Panc1 (cell line): ENCODE measurements at regions not wholly inside any gene's neighbourhood (a gene's known extent, or its start where the extent isn't known, plus 50 kb on each side); places are given as distances from the start of the nearest gene placed in this dataset.

Experiments
- ATAC-seq: fragments of 200-7000 bp; cut with Tn5 transposase; 2 replicates; pipeline ENCODE4 v1.9.1; 2020; ENCODE audit warnings: mild to moderate bottlenecking, moderate library complexity
- BruUV-seq: library from RNA; stranded (reverse); fragments of 400-500 nt; replicated peaks from 2 replicates; lab custom pipeline; 2021; lab: Mats Ljungman, UMichigan
- CTCF ChIA-PET: fragments of 300-600 bp; sonication (Branson Sonifier 250); formaldehyde crosslinking; loops from one replicate; lab custom pipeline; 2022; ENCODE audit warnings: antibody characterized with exemption; lab: Charles Lee
- POLR2A ChIA-PET: fragments of 300-600 bp; sonication (Branson Sonifier 250); formaldehyde crosslinking; loops from one replicate; lab custom pipeline; 2022; ENCODE audit warnings: antibody characterized with exemption; lab: Charles Lee
- DNase-seq: peaks from one replicate; pipeline ENCODE4 v3.0.0-alpha.2; 2010; ENCODE audit warnings: low read depth, low spot score
- H3K27ac ChIP-seq: 2 replicates; pipeline ENCODE4 v1.5.1; 2011; ENCODE audit warnings: mild to moderate bottlenecking, low read length, inconsistent platforms
- H3K27me3 ChIP-seq: fragments of 200-500 bp; sonication (Bioruptor generic); 2 replicates; pipeline ENCODE4 v1.6.0; 2014; ENCODE audit warnings: low read length, inconsistent platforms; ENCODE audit not compliant: control insufficient read depth, insufficient read depth
- H3K36me3 ChIP-seq: fragments of 200-500 bp; sonication (Bioruptor generic); 2 replicates; pipeline ENCODE4 v1.5.1; 2014; ENCODE audit warnings: inconsistent platforms, mild to moderate bottlenecking, low read length, moderate library complexity; ENCODE audit not compliant: control insufficient read depth, insufficient read depth
- H3K4me1 ChIP-seq: 2 replicates; pipeline ENCODE4 v1.5.1; 2011; ENCODE audit warnings: inconsistent platforms, mild to moderate bottlenecking, low read length, moderate library complexity; ENCODE audit not compliant: control insufficient read depth, insufficient read depth
- H3K4me3 ChIP-seq, 2 experiments: 2 replicates each; pipeline ENCODE4 v1.5.1; 2011 to 2012; ENCODE audit warnings: low read depth in 2 of 2, low read length in 2 of 2, mild to moderate bottlenecking in 2 of 2, inconsistent platforms in 1 of 2, moderate library complexity in 1 of 2
- H3K9me3 ChIP-seq: fragments of 200-500 bp; sonication (Bioruptor generic); 2 replicates; pipeline ENCODE4 v1.5.1; 2014; ENCODE audit warnings: low read depth, mild to moderate bottlenecking, inconsistent platforms, low read length, moderate library complexity; ENCODE audit not compliant: control insufficient read depth, insufficient read depth
- POLR2AphosphoS5 ChIP-seq: IDR thresholded peaks from 2 replicates; pipeline ENCODE4 v1.6.1; 2012; ENCODE audit warnings: mild to moderate bottlenecking, low read depth, low read length, moderate library complexity
- SIN3A ChIP-seq: IDR thresholded peaks from 2 replicates; pipeline ENCODE4 v1.6.1; 2012; ENCODE audit warnings: low read depth, mild to moderate bottlenecking, low read length, moderate library complexity, borderline replicate concordance; ENCODE audit not compliant: insufficient read depth
- TCF7L2 ChIP-seq: IDR thresholded peaks from 2 replicates; pipeline ENCODE4 v1.6.1; 2011; ENCODE audit warnings: mild to moderate bottlenecking, low read depth, low read length, inconsistent platforms
- in situ Hi-C: cut with HindIII; loops from 2 replicates; pipeline ENCODE4 v1.10.0; 2016; ENCODE audit warnings: low sequenced_read_pairs, low pct_unique_long_range_greater_than_20kb
- intact Hi-C: fragments of 100-400 bp; cut with micrococcal nuclease; formaldehyde crosslinking; loops from one replicate; pipeline ENCODE4 v1.10.0; 2022; ENCODE audit not compliant: unreplicated experiment
- TF ChIP-seq, protein P1 (sequence below), 2 experiments: IDR thresholded peaks; 2 replicates each; pipeline ENCODE4 v1.6.1; 2011 to 2012; ENCODE audit warnings: low read depth in 2 of 2, control low read depth in 1 of 2, low read length in 1 of 2, mild to moderate bottlenecking in 1 of 2, moderate library complexity in 1 of 2; ENCODE audit not compliant: insufficient read depth in 1 of 2
- TF ChIP-seq, protein P2 (sequence below): fragments of 450-650 bp; IDR thresholded peaks from 2 replicates; pipeline ENCODE4 v1.5.1; 2017; ENCODE audit warnings: mild to moderate bottlenecking

DNA sequence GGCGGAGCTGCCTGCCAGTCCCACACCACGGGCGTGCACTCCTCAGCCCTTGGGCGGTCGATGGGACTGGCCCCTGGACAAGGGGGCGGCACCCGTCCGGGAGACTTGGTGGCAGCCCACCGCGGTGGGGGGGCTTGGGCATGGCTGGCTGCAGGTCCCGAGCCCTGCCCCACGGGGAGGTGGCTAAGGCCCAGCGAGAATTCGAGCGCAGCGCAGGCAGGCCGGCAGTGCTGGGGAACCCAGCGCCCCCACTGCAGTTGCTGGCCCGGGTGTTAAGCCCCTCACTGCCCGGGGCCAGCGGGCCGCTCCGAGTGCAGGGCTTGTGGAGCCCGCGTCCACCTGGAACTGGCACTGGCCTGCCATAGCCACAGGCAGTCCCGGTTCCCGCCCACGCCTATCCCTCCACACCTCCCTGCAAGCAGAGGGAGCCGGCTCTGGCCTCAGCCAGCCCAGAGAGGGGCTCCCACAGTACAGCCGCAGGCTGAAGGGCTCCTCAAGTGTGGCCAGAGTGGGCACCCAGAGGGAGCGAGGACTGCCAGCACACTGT lies 742.9 kb upstream of the DDX18 start:
- H3K27ac ChIP-seq, result no peak overlapping the region
- CTCF ChIA-PET, result no interaction called here
- H3K9me3 ChIP-seq, result no peaks in the 10 kb centered on the region
- H3K36me3 ChIP-seq, result no peaks in the 10 kb centered on the region
- in situ Hi-C loops, result no loop called here
- POLR2A ChIA-PET, result no interaction called here
- intact Hi-C loops, result no loop called here
- H3K4me1 ChIP-seq, result no peaks in the 10 kb centered on the region
- no TSS peak for BruUV-seq
- H3K4me3 ChIP-seq, result no peak overlapping the region
- ATAC-seq (no peak), DNase-seq (no peak)
- TF ChIP-seq, protein P1, sequence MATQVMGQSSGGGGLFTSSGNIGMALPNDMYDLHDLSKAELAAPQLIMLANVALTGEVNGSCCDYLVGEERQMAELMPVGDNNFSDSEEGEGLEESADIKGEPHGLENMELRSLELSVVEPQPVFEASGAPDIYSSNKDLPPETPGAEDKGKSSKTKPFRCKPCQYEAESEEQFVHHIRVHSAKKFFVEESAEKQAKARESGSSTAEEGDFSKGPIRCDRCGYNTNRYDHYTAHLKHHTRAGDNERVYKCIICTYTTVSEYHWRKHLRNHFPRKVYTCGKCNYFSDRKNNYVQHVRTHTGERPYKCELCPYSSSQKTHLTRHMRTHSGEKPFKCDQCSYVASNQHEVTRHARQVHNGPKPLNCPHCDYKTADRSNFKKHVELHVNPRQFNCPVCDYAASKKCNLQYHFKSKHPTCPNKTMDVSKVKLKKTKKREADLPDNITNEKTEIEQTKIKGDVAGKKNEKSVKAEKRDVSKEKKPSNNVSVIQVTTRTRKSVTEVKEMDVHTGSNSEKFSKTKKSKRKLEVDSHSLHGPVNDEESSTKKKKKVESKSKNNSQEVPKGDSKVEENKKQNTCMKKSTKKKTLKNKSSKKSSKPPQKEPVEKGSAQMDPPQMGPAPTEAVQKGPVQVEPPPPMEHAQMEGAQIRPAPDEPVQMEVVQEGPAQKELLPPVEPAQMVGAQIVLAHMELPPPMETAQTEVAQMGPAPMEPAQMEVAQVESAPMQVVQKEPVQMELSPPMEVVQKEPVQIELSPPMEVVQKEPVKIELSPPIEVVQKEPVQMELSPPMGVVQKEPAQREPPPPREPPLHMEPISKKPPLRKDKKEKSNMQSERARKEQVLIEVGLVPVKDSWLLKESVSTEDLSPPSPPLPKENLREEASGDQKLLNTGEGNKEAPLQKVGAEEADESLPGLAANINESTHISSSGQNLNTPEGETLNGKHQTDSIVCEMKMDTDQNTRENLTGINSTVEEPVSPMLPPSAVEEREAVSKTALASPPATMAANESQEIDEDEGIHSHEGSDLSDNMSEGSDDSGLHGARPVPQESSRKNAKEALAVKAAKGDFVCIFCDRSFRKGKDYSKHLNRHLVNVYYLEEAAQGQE (IDR thresholded peaks at IDR 0.05; ENCODE audit: insufficient read depth in 1 of 2, low read depth in 2 of 2, low read length in 1 of 2), result no peak
- TF ChIP-seq, protein P2, sequence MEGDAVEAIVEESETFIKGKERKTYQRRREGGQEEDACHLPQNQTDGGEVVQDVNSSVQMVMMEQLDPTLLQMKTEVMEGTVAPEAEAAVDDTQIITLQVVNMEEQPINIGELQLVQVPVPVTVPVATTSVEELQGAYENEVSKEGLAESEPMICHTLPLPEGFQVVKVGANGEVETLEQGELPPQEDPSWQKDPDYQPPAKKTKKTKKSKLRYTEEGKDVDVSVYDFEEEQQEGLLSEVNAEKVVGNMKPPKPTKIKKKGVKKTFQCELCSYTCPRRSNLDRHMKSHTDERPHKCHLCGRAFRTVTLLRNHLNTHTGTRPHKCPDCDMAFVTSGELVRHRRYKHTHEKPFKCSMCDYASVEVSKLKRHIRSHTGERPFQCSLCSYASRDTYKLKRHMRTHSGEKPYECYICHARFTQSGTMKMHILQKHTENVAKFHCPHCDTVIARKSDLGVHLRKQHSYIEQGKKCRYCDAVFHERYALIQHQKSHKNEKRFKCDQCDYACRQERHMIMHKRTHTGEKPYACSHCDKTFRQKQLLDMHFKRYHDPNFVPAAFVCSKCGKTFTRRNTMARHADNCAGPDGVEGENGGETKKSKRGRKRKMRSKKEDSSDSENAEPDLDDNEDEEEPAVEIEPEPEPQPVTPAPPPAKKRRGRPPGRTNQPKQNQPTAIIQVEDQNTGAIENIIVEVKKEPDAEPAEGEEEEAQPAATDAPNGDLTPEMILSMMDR, result no peak
- no peak for TF ChIP-seq SIN3A
- no peak for TF ChIP-seq POLR2AphosphoS5
- TF ChIP-seq TCF7L2, result no peak
- H3K27me3 ChIP-seq, result no peaks in the 10 kb centered on the region

DNA sequence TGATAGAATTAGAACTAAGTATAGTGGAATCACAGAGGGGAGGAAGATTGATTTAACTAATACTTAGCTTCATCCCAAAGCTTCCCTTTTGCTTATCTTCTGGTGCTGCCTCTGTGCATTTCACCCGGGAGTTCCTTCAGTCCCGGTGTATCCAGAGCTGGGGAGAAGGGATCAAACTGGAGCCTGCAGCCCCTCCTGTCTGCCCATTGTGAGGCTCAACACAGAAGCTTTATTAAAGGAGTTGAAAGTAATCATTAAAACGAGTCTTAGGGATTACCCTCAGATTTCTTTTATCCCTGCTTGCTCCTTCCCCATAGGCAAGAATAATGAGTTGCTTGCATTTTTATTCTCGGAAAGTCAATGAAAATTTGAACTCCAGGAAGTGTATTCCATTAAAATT lies 739.7 kb upstream of the DDX18 start:
- no peak for ATAC-seq
- Histone ChIP-seq H3K9me3 (no peaks in the 10 kb centered on the region), H3K4me3 (no peak overlapping the region), H3K27me3 (no peaks in the 10 kb centered on the region), H3K36me3 (no peaks in the 10 kb centered on the region), H3K27ac (no peak overlapping the region), H3K4me1 (no peaks in the 10 kb centered on the region)
- CTCF ChIA-PET, result no interaction called here
- POLR2A ChIA-PET, result no interaction called here
- no TSS peak for BruUV-seq
- TF ChIP-seq, protein P2, result no peak
- TF ChIP-seq POLR2AphosphoS5, result no peak
- TF ChIP-seq SIN3A, result no peak
- TF ChIP-seq TCF7L2, result no peak
- TF ChIP-seq, protein P1 (IDR thresholded peaks at IDR 0.05; ENCODE audit: insufficient read depth in 1 of 2, low read depth in 2 of 2, low read length in 1 of 2), result no peak
- intact Hi-C loops (no loop called here), in situ Hi-C loops (no loop called here)
- no peak for DNase-seq
